ENCODE measurements at regions not wholly inside any gene's neighbourhood (a gene's known extent, or its start where the extent isn't known, plus 50 kb on each side); places are given as distances from the start of the nearest gene placed in this dataset.

DNA sequence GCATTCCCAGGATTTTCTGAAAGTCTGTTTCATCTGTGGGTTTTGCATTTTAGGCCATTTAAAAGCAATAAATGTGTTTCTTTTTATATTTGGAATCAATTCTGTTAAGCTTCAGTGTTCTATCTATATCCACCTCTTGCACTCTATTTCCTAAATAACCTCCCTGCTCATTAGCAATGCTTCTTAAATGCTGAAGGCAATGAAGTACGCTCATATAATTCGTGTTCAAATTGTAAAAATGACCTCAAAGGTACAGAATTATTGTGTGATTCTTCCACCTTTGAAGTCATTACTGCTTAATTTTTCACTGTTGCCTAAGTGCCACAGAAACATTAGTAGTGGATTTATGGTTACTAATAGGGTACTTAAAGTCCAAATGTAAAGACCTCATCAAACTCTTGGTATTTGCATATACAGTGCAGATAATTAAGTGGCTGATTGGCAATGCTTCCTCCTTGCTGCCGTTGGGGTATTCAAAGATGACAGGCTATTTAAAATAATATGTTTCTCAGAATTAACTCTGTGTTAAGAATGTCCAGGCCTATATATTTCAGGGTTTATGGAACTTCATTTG is 730.8 kb downstream of the TECRL start:
- TF ChIP-seq POLR2AphosphoS5 (IDR thresholded peaks at IDR 0.05; ENCODE audit: low read depth, low read length), result no peak
- TF ChIP-seq CTCF (IDR thresholded peaks at IDR 0.05), result no peak

Measured in Panc1 (cell line).